ENCODE measurements at regions not wholly inside any gene's neighbourhood (a gene's known extent, or its start where the extent isn't known, plus 50 kb on each side); places are given as distances from the start of the nearest gene placed in this dataset.

GRCh38 chr4:26101011-26101410 lies 187.0 kb downstream of the SMIM20 start:
- Histone ChIP-seq H3K4me3 (ENCODE audit: control insufficient read depth in 1 of 2, extremely low read depth in 1 of 2, low read length in 1 of 2) (no peak overlapping the region), H3K9me3 (no peaks in the 10 kb centered on the region), H3K36me3 (ENCODE audit: control insufficient read depth in 2 of 2, extremely low read depth in 1 of 2, insufficient read depth in 1 of 2, low read length in 1 of 2) (no peaks in the 10 kb centered on the region), H3K27ac (ENCODE audit: low read length) (no peak overlapping the region), H3K4me1 (ENCODE audit: control insufficient read depth in 1 of 2, extremely low read depth in 1 of 2, insufficient read depth in 2 of 2, low read length in 2 of 2) (no peaks in the 10 kb centered on the region), H3K27me3 (replicated peaks in 1 of 2; ENCODE audit: control insufficient read depth in 2 of 2, extremely low read depth in 1 of 2, insufficient read depth in 2 of 2, low read length in 1 of 2) (no peaks in the 10 kb centered on the region)
- Mint-ChIP-seq H3K27ac (no peak overlapping the region), H3K36me3 (peaks cover 5% of the 10 kb centered on the region), H3K4me3 (no peak overlapping the region), H3K4me1 (no peaks in the 10 kb centered on the region), H3K9me3 (peaks cover 5 to 28% (median 13%) of the 10 kb centered on the region in 3 donors), H3K27me3 (peaks cover 0 to 4% of the 10 kb centered on the region in 2 donors)
- ATAC-seq (replicated peaks in 1 of 4) (no peak), DNase-seq (no peak)
- ChIA-PET CTCF (interaction anchor here in 1 of 2 donors (0.6 kb wide), 1 partner anchor 533 kb away, joined by 6 read pairs; no protein-coding TSS in a partner anchor), POLR2A (no interaction called here)
- WGBS (ENCODE audit: insufficient coverage): 92% methylated on average over 2 of the region's 4 CpGs

- Histone ChIP-seq H3K4me3 (ENCODE audit: control insufficient read depth in 1 of 2, extremely low read depth in 1 of 2, low read length in 1 of 2) (no peak overlapping the region), H3K9me3 (no peaks in the 10 kb centered on the region), H3K27ac (ENCODE audit: low read length) (no peak overlapping the region), H3K27me3 (replicated peaks in 1 of 2; ENCODE audit: control insufficient read depth in 2 of 2, extremely low read depth in 1 of 2, insufficient read depth in 2 of 2, low read length in 1 of 2) (no peaks in the 10 kb centered on the region), H3K36me3 (ENCODE audit: control insufficient read depth in 2 of 2, extremely low read depth in 1 of 2, insufficient read depth in 1 of 2, low read length in 1 of 2) (no peaks in the 10 kb centered on the region), H3K4me1 (ENCODE audit: control insufficient read depth in 1 of 2, extremely low read depth in 1 of 2, insufficient read depth in 2 of 2, low read length in 2 of 2) (no peaks in the 10 kb centered on the region)
- ChIA-PET POLR2A (no interaction called here), CTCF (no interaction called here)
- DNase-seq (no peak), ATAC-seq (replicated peaks in 1 of 4) (no peak)
- Mint-ChIP-seq H3K9me3 (peaks cover 0 to 11% (median 5%) of the 10 kb centered on the region in 3 donors), H3K4me3 (no peak overlapping the region), H3K27ac (no peak overlapping the region), H3K36me3 (peaks cover 5% of the 10 kb centered on the region), H3K27me3 (peaks cover 0 to 4% of the 10 kb centered on the region in 2 donors), H3K4me1 (no peaks in the 10 kb centered on the region)
- WGBS (ENCODE audit: insufficient coverage): 67% methylated on average over 1 of the region's 3 CpGs
Observed at GRCh38 chr4:26104056-26104685, 190.2 kb downstream of the SMIM20 start.

- Mint-ChIP-seq H3K36me3 (no peaks in the 10 kb centered on the region), H3K27ac (no peak overlapping the region), H3K4me3 (no peak overlapping the region), H3K4me1 (no peaks in the 10 kb centered on the region), H3K27me3 (peaks cover 0 to 10% of the 10 kb centered on the region in 2 donors), H3K9me3 (no peaks in the 10 kb centered on the region)
- Histone ChIP-seq H3K4me3 (ENCODE audit: control insufficient read depth in 1 of 2, extremely low read depth in 1 of 2, low read length in 1 of 2) (no peak overlapping the region), H3K27me3 (replicated peaks in 1 of 2; ENCODE audit: control insufficient read depth in 2 of 2, extremely low read depth in 1 of 2, insufficient read depth in 2 of 2, low read length in 1 of 2) (no peaks in the 10 kb centered on the region), H3K4me1 (ENCODE audit: control insufficient read depth in 1 of 2, extremely low read depth in 1 of 2, insufficient read depth in 2 of 2, low read length in 2 of 2) (no peaks in the 10 kb centered on the region), H3K9me3 (no peaks in the 10 kb centered on the region), H3K27ac (ENCODE audit: low read length) (no peak overlapping the region), H3K36me3 (ENCODE audit: control insufficient read depth in 2 of 2, extremely low read depth in 1 of 2, insufficient read depth in 1 of 2, low read length in 1 of 2) (no peaks in the 10 kb centered on the region)
- DNase-seq (no peak), ATAC-seq (replicated peaks in 1 of 4) (no peak)
- ChIA-PET CTCF (interaction anchor here in 1 of 2 donors (0.5 kb wide), 1 partner anchor 32 kb away, joined by 3 read pairs; no protein-coding TSS in a partner anchor), POLR2A (no interaction called here)
- WGBS (ENCODE audit: insufficient coverage): 100% methylated on average over 1 of the region's 2 CpGs
Observed at GRCh38 chr4:26105337-26105736, 191.3 kb downstream of the SMIM20 start.

DNA sequence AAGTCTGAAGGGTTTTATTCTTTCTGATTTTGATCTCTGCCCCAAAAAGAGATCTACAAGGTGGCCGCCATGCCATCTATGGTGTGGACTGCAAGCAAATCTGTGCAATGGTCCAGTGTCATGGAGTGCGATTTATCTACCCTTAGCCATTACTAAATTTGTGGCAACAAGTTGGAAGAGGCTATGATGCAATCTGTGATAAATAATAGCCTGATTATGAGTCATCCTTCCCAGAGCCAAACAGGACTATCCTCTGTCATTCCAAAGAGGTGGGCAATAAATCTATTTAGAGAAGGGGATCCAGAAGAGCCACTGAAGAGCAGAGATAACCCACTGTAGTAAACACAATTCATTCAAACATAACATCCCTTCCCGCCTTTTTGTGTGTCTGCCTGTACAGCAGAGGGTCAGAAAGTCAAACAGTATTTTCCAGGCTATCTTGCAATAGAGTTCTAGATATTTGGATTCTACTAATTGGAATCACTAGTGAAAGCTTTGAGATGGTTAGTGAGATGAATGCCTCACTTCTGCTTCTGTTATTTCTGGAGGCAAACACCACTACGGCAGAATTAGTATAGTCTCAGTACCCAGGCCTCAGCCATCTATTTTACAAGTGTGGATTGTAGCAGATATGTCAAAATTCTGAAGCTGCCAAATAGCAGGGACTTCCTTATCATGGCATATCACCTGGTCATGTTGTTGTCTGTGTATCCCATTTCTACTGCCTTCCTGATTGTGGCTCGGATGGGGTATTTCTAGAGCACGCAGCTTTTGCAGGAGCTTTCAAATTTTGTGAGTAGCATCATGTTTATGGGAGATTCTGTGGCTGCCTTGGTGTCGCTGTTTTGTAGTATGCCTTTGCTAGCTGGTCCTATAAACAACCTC lies 192.0 kb downstream of the SMIM20 start:
- no peak for DNase-seq
- ChIA-PET POLR2A (no interaction called here), CTCF (no interaction called here)
- H3K36me3 ChIP-seq (ENCODE audit: control insufficient read depth in 2 of 2, extremely low read depth in 1 of 2, insufficient read depth in 1 of 2, low read length in 1 of 2): no peaks in the 10 kb centered on the region
- H3K9me3 ChIP-seq: no peaks in the 10 kb centered on the region
- Mint-ChIP-seq H3K4me3 (no peak overlapping the region), H3K27me3 (peaks cover 2 to 12% of the 10 kb centered on the region in 2 donors), H3K36me3 (no peaks in the 10 kb centered on the region), H3K4me1 (no peaks in the 10 kb centered on the region), H3K9me3 (no peaks in the 10 kb centered on the region), H3K27ac (no peak overlapping the region)
- no peak overlapping the region for H3K27ac ChIP-seq (ENCODE audit: low read length)
- no peaks in the 10 kb centered on the region for H3K4me1 ChIP-seq (ENCODE audit: control insufficient read depth in 1 of 2, extremely low read depth in 1 of 2, insufficient read depth in 2 of 2, low read length in 2 of 2)
- no peak for ATAC-seq (replicated peaks in 1 of 4)
- no CpG with 5 or more reads among the region's 7 CpGs for WGBS (ENCODE audit: insufficient coverage)
- no peak overlapping the region for H3K4me3 ChIP-seq (ENCODE audit: control insufficient read depth in 1 of 2, extremely low read depth in 1 of 2, low read length in 1 of 2)
- peaks cover 0 to 2% of the 10 kb centered on the region in 2 experiments for H3K27me3 ChIP-seq (replicated peaks in 1 of 2; ENCODE audit: control insufficient read depth in 2 of 2, extremely low read depth in 1 of 2, insufficient read depth in 2 of 2, low read length in 1 of 2)

GRCh38 chr4:26106776-26107175 lies 192.8 kb downstream of the SMIM20 start:
- DNase-seq (no peak), ATAC-seq (replicated peaks in 1 of 4) (no peak)
- POLR2A ChIA-PET: no interaction called here
- no peaks in the 10 kb centered on the region for H3K36me3 Mint-ChIP-seq
- no peak overlapping the region for H3K4me3 Mint-ChIP-seq
- H3K27me3 Mint-ChIP-seq: peaks cover 7 to 12% of the 10 kb centered on the region in 2 donors
- H3K27ac Mint-ChIP-seq: no peak overlapping the region
- Histone ChIP-seq H3K27ac (ENCODE audit: low read length) (no peak overlapping the region), H3K4me1 (ENCODE audit: control insufficient read depth in 1 of 2, extremely low read depth in 1 of 2, insufficient read depth in 2 of 2, low read length in 2 of 2) (no peaks in the 10 kb centered on the region), H3K36me3 (ENCODE audit: control insufficient read depth in 2 of 2, extremely low read depth in 1 of 2, insufficient read depth in 1 of 2, low read length in 1 of 2) (no peaks in the 10 kb centered on the region), H3K4me3 (ENCODE audit: control insufficient read depth in 1 of 2, extremely low read depth in 1 of 2, low read length in 1 of 2) (no peak overlapping the region), H3K9me3 (no peaks in the 10 kb centered on the region), H3K27me3 (replicated peaks in 1 of 2; ENCODE audit: control insufficient read depth in 2 of 2, extremely low read depth in 1 of 2, insufficient read depth in 2 of 2, low read length in 1 of 2) (peaks cover 0 to 2% of the 10 kb centered on the region in 2 experiments)
- peaks cover 0 to 1% (median 0%) of the 10 kb centered on the region in 3 donors for H3K9me3 Mint-ChIP-seq
- CTCF ChIA-PET: no interaction called here
- H3K4me1 Mint-ChIP-seq: no peaks in the 10 kb centered on the region

DNA sequence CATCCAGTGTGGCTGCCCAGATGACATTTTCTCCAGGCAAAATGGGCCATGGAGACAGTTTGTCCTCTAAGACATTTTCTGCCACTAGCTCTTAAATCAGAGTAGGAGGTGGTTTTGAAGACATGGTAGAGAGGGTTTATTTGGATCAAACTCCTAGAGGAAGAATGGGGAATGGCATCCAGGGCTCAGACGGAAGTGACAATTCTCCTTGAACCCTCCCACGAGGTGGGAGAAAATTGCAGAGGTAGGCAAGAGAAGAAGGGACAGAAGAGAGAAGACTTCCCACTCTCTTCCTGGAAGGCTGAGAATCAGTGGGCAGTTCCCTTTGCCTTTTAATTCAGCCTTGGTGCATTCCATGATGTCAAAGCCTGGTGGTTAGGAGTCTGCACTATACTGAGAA lies 194.0 kb downstream of the SMIM20 start:
- Histone ChIP-seq H3K4me1 (ENCODE audit: control insufficient read depth in 1 of 2, extremely low read depth in 1 of 2, insufficient read depth in 2 of 2, low read length in 2 of 2) (no peaks in the 10 kb centered on the region), H3K36me3 (ENCODE audit: control insufficient read depth in 2 of 2, extremely low read depth in 1 of 2, insufficient read depth in 1 of 2, low read length in 1 of 2) (no peaks in the 10 kb centered on the region), H3K9me3 (no peaks in the 10 kb centered on the region), H3K4me3 (ENCODE audit: control insufficient read depth in 1 of 2, extremely low read depth in 1 of 2, low read length in 1 of 2) (no peak overlapping the region), H3K27ac (ENCODE audit: low read length) (no peak overlapping the region), H3K27me3 (replicated peaks in 1 of 2; ENCODE audit: control insufficient read depth in 2 of 2, extremely low read depth in 1 of 2, insufficient read depth in 2 of 2, low read length in 1 of 2) (peaks cover 0 to 4% of the 10 kb centered on the region in 2 experiments)
- ATAC-seq (replicated peaks in 1 of 4) (no peak), DNase-seq (no peak)
- Mint-ChIP-seq H3K4me3 (no peak overlapping the region), H3K36me3 (no peaks in the 10 kb centered on the region), H3K27ac (no peak overlapping the region), H3K4me1 (no peaks in the 10 kb centered on the region), H3K9me3 (peaks cover 0 to 10% (median under 1%) of the 10 kb centered on the region in 3 donors), H3K27me3 (peaks cover 7 to 12% of the 10 kb centered on the region in 2 donors)
- WGBS (ENCODE audit: insufficient coverage): no CpG with 5 or more reads among the region's 2 CpGs
- POLR2A ChIA-PET: no interaction called here
- CTCF ChIA-PET: interaction anchor here in 1 of 2 donors (0.8 kb wide), 2 partner anchors 217 to 279 kb away, joined by 4 to 5 read pairs; no protein-coding TSS in a partner anchor
